Uterus (tissue), 2 donors: ENCODE measurements at regions not wholly inside any gene's neighbourhood (a gene's known extent, or its start where the extent isn't known, plus 50 kb on each side); places are given as distances from the start of the nearest gene placed in this dataset.

Experiments
- CTCF ChIP-seq, 4 experiments: fragments of 200-600 bp in 2 of 4; fragments of 450-650 bp in 2 of 4; sonication (generic) in 2 of 4; IDR thresholded peaks; one replicate each; pipeline ENCODE4 v1.5.1; 2016 to 2019; ENCODE audit warnings: antibody characterized with exemption in 4 of 4, mild to moderate bottlenecking in 2 of 4, moderate library complexity in 1 of 4
- POLR2A ChIP-seq, 2 donors: fragments of 450-650 bp; IDR thresholded peaks; one replicate each; pipeline ENCODE4 v1.6.1; 2016; ENCODE audit warnings: antibody characterized with exemption in 2 of 2, mild to moderate bottlenecking in 1 of 2, moderate library complexity in 1 of 2

GRCh38 chr16:72261127-72261526, 89.2 kb upstream of the PMFBP1 start:
- TF ChIP-seq POLR2A (IDR thresholded peaks at IDR 0.05) (no peak), CTCF (IDR thresholded peaks at IDR 0.05) (no peak)
